Pancreas (tissue), 10 donors: ENCODE measurements at regions not wholly inside any gene's neighbourhood (a gene's known extent, or its start where the extent isn't known, plus 50 kb on each side); places are given as distances from the start of the nearest gene placed in this dataset.

ENCODE experiments used
- ATAC-seq, 4 donors: fragments of 200-7000 bp; cut with Tn5 transposase; one replicate each; pipeline versions ENCODE4 v1.8.0 to v1.9.1; 2020; ENCODE audit warnings: mild to moderate bottlenecking in 4 of 4, moderate library complexity in 4 of 4
- DNase-seq, 6 donors: peaks; one replicate each; pipeline ENCODE4 v3.0.0-alpha.2; 2020
- FAIRE-seq: peaks from 2 replicates; lab custom pipeline; 2012; peaks lifted over from hg19 to GRCh38; lab: Jason Lieb, UNC
- H3K27ac ChIP-seq, 4 donors: fragments of 200-600 bp; sonication (generic); 1 replicate in 3 of 4; 2 replicates in 1 of 4; pipeline versions ENCODE4 v1.5.0 to v1.8.0; 2020
- H3K27me3 ChIP-seq, 4 donors: fragments of 200-600 bp; one replicate each; pipeline ENCODE4 v1.8.0; 2021
- H3K36me3 ChIP-seq, 3 donors: fragments of 200-600 bp; sonication (generic) in 1 of 3; one replicate each; pipeline versions ENCODE4 v1.5.0 to v1.8.0; 2020 to 2021
- H3K4me1 ChIP-seq, 3 donors: fragments of 200-600 bp; one replicate each; pipeline ENCODE4 v1.8.0; 2021
- H3K4me3 ChIP-seq, 4 donors: fragments of 200-600 bp; sonication (generic) in 2 of 4; one replicate each; pipeline versions ENCODE4 v1.5.0 to v1.8.0; 2020 to 2021
- H3K9me3 ChIP-seq, 4 donors: fragments of 200-600 bp; one replicate each; pipeline ENCODE4 v1.8.0; 2021
- WGBS, 2 donors: extraction: QIAGEN DNeasy Blood & Tissue Kit; methylation state at CpG; one replicate each; pipeline ENCODE4 v1.1.7; 2013; 5-methylcytosine and 5-hydroxymethylcytosine counted together
- intact Hi-C, 3 donors: fragments of 100-400 bp; cut with DNase I; formaldehyde crosslinking; loops; one replicate each; pipeline versions ENCODE4 v1.11.1 to v1.14.2; 2022
- TF ChIP-seq, protein P1 (sequence below), 4 donors: fragments of 200-600 bp; sonication (generic) in 3 of 4; IDR thresholded peaks; one replicate each; pipeline versions ENCODE4 v1.5.0 to v1.8.0; 2021; ENCODE audit warnings: antibody characterized with exemption in 4 of 4
- donor health status: healthy with polysubstance abuse.
- donor health status: DM: no; HTN: no; CAD: no; lungs with moderate emphysema.
- donor health status: DM: no; HTN: no; CAD: no.
- donor health status: control.
- donor health status: control.
- donor health status: Bipolar disorder and iron deficiency.
- donor health status: DM: yes; HTN: yes; CAD: no.
- donor health status: DM: no; HTN: no; CAD: no.
- donor health status: DM: no; HTN: no; CAD: no.
- donor health status: DM: yes; HTN: yes; CAD: no.

GRCh38 chr6:50337532-50338122 is 287.9 kb upstream of the DEFB112 start:
- TF ChIP-seq, protein P1, sequence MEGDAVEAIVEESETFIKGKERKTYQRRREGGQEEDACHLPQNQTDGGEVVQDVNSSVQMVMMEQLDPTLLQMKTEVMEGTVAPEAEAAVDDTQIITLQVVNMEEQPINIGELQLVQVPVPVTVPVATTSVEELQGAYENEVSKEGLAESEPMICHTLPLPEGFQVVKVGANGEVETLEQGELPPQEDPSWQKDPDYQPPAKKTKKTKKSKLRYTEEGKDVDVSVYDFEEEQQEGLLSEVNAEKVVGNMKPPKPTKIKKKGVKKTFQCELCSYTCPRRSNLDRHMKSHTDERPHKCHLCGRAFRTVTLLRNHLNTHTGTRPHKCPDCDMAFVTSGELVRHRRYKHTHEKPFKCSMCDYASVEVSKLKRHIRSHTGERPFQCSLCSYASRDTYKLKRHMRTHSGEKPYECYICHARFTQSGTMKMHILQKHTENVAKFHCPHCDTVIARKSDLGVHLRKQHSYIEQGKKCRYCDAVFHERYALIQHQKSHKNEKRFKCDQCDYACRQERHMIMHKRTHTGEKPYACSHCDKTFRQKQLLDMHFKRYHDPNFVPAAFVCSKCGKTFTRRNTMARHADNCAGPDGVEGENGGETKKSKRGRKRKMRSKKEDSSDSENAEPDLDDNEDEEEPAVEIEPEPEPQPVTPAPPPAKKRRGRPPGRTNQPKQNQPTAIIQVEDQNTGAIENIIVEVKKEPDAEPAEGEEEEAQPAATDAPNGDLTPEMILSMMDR (IDR thresholded peaks at IDR 0.05), result no peak
- Histone ChIP-seq H3K9me3 (no peaks in the 10 kb centered on the region), H3K36me3 (no peaks in the 10 kb centered on the region), H3K27me3 (no peaks in the 10 kb centered on the region), H3K27ac (no peak overlapping the region), H3K4me3 (no peak overlapping the region), H3K4me1 (no peaks in the 10 kb centered on the region)
- FAIRE-seq (no peak), DNase-seq (no peak), ATAC-seq (no peak)
- WGBS, 2 donors, result 72% methylated on average over 3 of the region's 3 CpGs
- intact Hi-C loops, result no loop called here

DNA sequence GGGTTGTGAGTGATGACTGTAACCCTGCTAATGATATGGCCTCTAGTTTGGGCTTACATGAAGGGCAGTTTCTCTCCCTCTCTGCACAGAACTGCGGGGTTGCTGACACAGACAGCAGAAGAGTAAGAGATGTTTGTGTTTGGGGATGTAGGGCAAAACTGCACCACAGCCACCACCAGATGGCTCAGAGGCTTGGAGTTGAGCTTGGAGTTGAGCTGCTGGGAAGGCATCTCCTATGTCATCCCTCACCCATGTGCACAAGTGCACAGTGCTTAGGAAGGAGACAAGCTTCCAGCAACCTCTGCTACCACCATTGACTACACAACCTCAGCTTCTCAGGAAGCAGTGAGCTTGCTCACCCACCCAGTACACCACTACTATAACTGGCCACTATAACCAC is 303.9 kb upstream of the DEFB112 start:
- TF ChIP-seq, protein P1 (IDR thresholded peaks at IDR 0.05), result no peak
- FAIRE-seq (no peak), DNase-seq (no peak), ATAC-seq (no peak)
- H3K27ac ChIP-seq, result no peak overlapping the region
- H3K4me1 ChIP-seq, result no peaks in the 10 kb centered on the region
- intact Hi-C loops, result no loop called here
- no peaks in the 10 kb centered on the region for H3K9me3 ChIP-seq
- no peaks in the 10 kb centered on the region for H3K27me3 ChIP-seq
- WGBS, 2 donors, result 75% methylated on average over 1 of the region's 1 CpG
- no peaks in the 10 kb centered on the region for H3K36me3 ChIP-seq
- no peak overlapping the region for H3K4me3 ChIP-seq

DNA sequence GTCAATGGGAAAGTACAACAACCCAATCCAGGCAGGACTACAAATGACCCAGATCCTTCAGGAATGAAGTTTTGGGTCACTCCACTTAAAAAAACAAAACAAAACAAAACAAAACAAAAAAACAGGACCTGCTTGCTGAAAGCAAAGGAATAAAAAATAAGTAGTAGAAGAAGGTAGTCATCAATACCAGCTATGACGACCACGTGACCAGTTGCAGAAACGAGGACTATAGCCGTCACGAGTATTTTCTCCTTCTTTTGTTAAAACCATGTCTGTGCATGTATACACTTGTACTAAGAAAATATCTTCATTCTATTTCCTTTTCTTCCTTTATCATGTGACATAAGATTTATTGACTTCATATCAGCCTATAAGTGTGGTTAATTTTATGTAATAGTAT is 308.4 kb upstream of the DEFB112 start:
- intact Hi-C loops, result no loop called here
- 70 to 89% methylated on average over 5 of the region's 5 CpGs for WGBS, 2 donors

DNA sequence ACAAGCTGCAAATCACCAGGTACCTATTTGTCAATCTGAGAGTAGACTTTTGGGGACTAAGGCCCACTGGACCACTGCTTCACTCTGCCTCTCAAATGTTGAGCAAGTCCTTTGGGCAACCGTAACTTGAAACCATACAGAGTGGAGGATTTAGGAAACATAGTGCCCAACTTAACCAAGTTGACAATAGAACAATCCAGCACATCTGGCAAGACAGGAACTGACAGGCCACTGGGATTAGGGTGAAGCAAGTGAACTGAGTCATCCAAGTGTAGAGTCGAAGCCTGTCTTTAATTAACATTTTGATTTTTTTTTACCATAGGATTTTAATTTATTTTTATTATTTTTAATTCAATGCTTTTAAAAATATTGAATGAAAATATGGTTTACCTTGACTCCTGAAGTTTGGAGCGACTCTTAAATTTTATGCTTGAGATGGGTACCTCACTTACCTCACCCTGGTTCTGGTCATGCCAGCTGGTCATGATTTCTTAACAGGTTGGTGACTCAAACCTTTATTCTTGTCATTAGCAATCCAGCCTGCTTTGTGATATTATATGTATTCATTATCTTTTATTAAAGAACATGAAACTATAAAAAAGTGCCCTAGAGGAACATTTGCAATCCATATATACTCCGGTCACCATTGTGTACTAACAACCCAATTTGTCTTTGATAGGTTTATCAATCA is 312.1 kb upstream of the DEFB112 start:
- Histone ChIP-seq H3K36me3 (no peaks in the 10 kb centered on the region), H3K27ac (no peak overlapping the region), H3K4me1 (no peaks in the 10 kb centered on the region), H3K4me3 (no peak overlapping the region), H3K9me3 (no peaks in the 10 kb centered on the region), H3K27me3 (no peaks in the 10 kb centered on the region)
- 61 to 74% methylated on average over 4 of the region's 4 CpGs for WGBS, 2 donors
- no peak for DNase-seq
- intact Hi-C loops, result no loop called here
- TF ChIP-seq, protein P1 (IDR thresholded peaks at IDR 0.05), result no peak
- ATAC-seq, result no peak
- FAIRE-seq, result no peak

More for the DNA sequence above, 308.4 kb upstream of the DEFB112 start:
- FAIRE-seq, result no peak
- no peak for ATAC-seq
- Histone ChIP-seq H3K27ac (no peak overlapping the region), H3K9me3 (no peaks in the 10 kb centered on the region), H3K4me3 (no peak overlapping the region), H3K27me3 (no peaks in the 10 kb centered on the region), H3K36me3 (no peaks in the 10 kb centered on the region), H3K4me1 (no peaks in the 10 kb centered on the region)
- DNase-seq, result no peak
- TF ChIP-seq, protein P1 (IDR thresholded peaks at IDR 0.05), result no peak

DNA sequence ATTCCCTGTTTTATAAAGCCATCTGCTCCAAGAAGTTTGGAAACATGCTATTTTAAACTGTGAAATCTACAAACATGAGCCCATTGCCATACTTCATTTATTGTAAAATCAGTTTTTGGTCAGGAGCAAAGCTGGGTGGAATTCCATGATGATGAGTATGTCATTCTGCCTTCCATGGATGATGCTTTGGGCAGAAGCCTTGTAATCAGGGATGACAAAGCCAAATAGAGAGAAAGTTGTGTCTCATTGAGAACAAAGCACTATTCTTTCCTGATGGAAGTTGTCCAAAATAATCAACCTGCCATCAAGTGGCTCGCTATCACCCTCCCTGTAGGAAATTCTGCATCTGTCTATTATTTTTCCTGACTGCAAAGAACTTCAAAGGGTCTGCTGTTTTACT is 313.0 kb upstream of the DEFB112 start:
- no peak overlapping the region for H3K4me3 ChIP-seq
- intact Hi-C loops, result no loop called here
- H3K9me3 ChIP-seq, result no peaks in the 10 kb centered on the region
- 16 to 33% methylated on average over 1 of the region's 1 CpG for WGBS, 2 donors
- no peak for FAIRE-seq
- no peak overlapping the region for H3K27ac ChIP-seq
- no peak for DNase-seq
- TF ChIP-seq, protein P1 (IDR thresholded peaks at IDR 0.05), result no peak
- ATAC-seq, result no peak
- no peaks in the 10 kb centered on the region for H3K4me1 ChIP-seq
- no peaks in the 10 kb centered on the region for H3K27me3 ChIP-seq
- H3K36me3 ChIP-seq, result no peaks in the 10 kb centered on the region
